CD4-positive, alpha-beta T cell treated with Interleukin-4 for 1 hour (primary cell): ENCODE measurements at regions not wholly inside any gene's neighbourhood (a gene's known extent, or its start where the extent isn't known, plus 50 kb on each side); places are given as distances from the start of the nearest gene placed in this dataset.
"Not testable (repeated sequence)": the region's sequence is repeated elsewhere in the genome, so short reads cannot be mapped to it uniquely, and the experiment has no call there.

Experiments used
- DNase-seq, 2 donors: peaks; one replicate each; pipeline ENCODE4 v3.0.0-alpha.2; 2020 to 2022

GRCh38 chr7:114077158-114077524 lies 158.3 kb upstream of the PPP1R3A start:
- DNase-seq, result not testable (repeated sequence)

GRCh38 chr7:114076392-114077157 lies 157.8 kb upstream of the PPP1R3A start:
- not testable (repeated sequence) for DNase-seq

DNA sequence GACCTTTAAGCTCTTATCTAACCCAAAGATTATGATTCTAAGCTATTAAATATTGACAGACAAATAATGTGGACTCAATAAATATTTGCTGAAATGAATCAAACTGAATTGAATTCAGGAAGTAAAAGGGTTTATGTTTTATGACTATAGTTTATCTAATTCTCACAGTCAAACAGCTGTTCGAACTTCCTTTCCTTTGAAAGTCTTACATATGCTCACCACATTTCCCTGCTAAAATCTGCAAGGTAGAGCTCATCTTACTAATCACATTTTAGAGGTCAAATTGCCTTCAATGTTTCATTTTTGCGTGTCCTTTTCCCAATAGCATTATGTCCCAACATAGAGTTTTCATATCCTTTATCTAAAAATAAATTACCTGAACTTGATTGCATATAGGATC lies 154.9 kb upstream of the PPP1R3A start:
- DNase-seq, result no peak

- DNase-seq, result no peak
These were observed 151.4 kb upstream of the PPP1R3A start for GRCh38 chr7:114070246-114070645.

- no peak for DNase-seq
These were observed 144.0 kb upstream of the PPP1R3A start for GRCh38 chr7:114062810-114063209.

DNA sequence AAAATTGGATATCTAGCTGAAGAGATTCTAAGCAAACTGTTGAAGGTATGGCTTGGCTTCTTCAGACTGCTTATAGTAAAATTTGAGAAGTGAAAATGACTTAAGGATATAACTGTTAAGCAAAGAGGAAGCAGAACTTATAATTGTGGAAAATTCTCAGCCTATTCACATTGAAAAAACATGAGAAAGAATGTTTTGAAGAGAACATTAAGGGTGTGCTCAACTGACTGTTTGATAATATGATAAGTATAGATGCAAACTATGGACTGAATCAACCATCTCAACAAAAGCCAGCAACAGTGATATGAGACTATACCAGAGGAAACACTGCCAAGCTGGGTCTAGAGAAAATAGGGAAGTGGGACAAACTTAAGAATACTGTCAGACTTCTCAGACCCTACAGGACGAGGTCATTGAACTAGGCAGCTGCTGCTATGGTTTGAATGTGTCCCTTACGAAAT lies 133.1 kb upstream of the PPP1R3A start:
- no peak for DNase-seq

DNA sequence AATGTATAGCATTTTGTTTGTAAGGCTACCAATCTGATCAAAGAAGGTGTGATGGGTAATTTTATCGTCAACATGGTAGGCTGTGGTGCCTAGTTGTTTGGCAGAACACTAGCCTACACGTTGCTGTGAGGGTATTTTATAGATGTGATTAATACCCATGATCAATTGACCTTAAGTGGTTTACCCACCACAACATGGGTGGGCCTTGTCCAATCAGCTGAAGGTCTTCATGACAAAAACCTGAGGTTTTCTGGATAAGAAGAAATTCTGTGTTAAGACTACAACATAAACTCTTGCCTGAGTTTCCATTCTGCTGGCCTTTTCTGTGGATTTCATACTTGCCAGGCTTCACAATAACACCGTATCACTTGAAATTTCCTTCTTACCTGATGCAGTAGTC lies 131.8 kb upstream of the PPP1R3A start:
- DNase-seq, result no peak

DNA sequence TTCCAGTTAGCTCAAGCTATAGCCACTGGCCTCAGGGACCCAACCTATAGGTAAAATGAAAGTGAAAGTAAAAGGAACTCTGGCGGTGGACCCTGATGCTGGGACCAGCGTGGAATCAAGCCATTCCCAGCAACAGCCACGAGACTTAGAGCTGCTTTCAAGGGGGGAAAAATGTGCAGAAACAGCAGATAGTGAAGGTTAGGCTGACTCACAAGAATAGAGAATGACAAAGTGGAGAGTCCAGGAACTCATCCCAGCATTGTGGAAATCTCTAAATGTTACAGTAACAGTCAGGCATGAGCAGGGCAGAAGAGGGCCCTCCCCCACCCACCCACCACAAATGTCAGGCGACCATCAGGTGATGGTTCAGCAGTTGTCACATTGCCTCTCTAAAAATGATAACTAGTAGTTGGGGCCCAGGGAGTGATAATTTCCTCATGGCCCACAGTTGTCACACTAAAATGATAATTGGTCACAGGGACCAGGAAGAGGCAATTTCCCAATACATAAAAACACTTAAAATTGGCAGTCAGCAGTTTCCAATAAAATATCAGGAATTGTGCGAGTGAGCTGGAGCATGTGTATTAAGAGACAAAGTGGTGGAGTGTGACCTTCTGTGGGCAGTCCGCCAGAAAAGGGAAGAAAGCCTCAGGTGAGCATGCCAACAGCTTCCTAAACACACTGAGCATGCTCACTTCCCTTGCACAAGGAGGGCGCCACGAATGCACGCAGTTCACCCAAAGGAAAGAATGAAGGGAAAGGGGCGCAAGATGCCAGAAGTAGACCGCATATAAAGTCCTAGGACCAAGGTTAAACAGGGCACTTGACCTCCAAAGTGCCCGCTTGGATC lies 129.8 kb upstream of the PPP1R3A start:
- DNase-seq, result peak in 1 of 2 donors; percentile 41

- DNase-seq, result no peak
These were observed 129.1 kb upstream of the PPP1R3A start for GRCh38 chr7:114047889-114048288.

- DNase-seq, result no peak
These were observed 114.7 kb upstream of the PPP1R3A start for GRCh38 chr7:114033475-114033874.

DNA sequence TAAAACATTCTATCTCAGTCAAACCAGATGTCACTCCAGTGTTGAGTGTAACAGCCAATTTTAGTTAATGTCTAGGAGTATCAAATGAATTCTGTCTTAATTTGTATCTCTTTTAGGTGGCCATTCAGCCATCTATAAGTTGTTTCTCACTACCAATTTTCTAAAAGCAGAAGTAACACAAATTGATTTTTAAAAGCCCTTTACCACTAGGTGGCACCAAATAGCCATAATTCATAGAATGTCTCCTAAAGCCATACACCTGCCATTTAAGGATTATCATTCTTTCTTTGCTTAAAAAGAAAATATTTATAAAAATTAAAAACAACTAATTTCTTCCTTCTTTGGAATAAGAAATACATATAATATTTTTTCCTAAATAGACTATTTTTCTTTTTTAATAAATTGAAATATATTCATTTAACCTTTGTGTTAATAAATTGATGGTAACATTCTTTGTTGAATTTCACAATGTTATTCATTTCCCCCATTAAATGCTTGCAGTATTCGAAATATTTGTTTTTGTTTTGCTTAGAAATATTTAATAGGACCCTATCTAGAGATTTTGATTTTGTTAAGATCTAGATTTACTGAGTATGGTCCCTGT lies 107.8 kb upstream of the PPP1R3A start:
- DNase-seq, result peak in 1 of 2 donors; percentile 72

DNA sequence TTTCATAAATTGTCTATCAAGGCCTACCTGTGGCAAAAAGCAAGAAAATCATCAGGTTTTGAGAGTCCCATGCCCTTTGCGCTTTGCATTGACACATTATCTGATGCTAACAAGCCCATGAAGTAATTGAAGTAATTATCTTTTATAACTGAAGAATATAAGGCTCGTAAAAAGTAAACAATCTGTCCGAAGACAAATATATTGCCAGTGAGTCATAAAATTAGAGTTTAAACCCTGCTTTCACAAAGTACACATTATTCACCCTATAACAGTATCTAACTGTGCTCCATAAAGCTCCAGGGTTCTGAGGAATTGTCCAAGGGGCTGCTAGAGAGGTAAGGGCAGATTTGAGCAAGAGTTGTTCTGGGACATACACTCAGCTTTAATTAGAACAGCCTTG lies 102.3 kb upstream of the PPP1R3A start:
- no peak for DNase-seq

DNA sequence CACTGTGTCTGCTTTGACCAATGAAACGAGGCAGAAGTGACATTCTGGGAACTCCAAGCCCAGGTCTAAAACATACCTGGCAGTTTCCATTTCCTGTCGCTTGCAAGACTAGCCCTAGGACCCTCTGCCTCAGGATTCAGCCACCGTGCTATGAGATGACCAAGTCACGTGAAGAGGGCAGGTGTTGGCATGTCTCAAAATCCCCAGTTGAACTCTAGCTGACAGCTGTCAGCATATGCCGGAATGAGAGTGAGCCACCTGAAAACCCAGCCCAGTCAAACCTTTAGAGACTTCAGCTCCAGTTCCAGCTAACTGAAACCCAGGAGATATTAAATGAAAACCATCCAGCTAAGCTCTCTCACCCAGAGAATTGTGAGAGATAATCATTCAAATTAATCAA lies 89.9 kb upstream of the PPP1R3A start:
- no peak for DNase-seq

DNA sequence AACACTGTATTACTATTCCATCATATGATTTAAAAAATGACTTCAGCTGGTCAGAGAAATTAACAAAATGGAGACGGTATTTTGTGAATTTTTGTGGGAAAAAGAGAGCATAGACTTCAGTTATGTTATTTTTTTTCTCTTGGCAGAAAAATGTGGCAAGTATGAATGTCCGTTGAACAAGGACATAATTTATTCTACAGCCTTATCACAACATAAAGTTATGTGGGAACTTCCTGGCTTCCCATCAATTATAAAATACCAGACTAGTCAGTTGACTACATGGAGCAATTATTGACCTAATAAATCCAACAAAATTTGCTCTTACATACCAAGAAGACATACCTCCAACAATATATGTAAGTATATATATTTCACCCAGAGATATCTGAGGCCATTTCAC lies 88.6 kb upstream of the PPP1R3A start:
- DNase-seq, result no peak

DNA sequence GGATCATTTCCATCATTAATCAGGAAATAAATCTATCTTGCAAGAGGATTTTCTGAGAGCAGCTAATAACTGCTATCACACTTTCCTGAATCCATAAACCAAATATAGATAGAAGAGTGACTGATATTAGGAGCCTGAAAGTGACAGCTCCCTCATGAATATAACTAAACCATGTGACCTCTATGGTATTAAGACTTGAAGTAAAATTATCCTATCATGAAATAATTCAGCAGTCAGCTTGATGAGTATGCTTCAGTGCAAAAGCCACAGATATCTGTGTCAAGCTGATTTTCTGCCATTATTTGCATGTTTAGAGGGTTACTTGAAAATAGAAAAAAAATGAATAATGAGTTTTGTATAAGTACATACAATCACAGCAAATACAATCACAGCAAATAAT lies 80.1 kb upstream of the PPP1R3A start:
- no peak for DNase-seq

DNA sequence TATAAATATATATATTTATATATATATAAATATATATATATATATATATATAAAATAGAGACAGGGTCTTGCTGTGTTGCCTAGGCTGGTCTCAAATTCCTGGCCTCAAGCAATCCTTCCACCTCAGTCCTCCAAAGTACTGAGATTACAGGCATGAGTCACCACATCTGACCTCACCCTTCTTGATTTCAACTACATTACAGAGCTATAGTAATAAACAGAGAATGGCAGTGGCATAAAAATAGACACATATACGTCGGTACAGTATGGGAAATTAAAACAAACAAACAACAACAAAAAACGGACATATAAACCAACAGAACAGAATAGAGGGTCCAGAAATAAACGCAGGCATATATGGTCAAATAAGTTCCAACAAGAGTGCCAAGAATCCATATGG lies 77.6 kb upstream of the PPP1R3A start:
- no peak for DNase-seq

- DNase-seq, result no peak
These were observed 67.4 kb upstream of the PPP1R3A start for GRCh38 chr7:113986216-113986615.

GRCh38 chr7:113976508-113976907 lies 57.7 kb upstream of the PPP1R3A start:
- DNase-seq, result no peak

DNA sequence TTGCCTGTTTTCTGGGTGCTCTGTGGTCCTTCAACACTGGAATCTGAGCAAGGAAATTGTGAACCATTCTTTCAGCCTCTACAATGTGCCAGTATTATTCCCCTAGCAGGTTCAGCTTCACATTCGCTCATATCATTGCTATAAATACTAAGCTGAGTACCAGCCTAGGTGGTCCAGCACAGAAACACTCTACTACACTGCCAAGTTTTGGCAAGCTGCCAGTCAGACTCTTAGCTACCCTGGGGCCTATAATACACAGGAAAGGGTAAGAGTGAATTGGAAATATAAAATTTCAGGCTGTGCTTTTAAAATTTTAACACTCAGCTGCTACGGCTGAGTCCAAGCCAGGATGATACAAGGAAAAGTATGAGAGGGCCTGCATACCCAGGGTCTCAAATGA lies 49.9 kb upstream of the PPP1R3A start:
- DNase-seq, result no peak
